ENCODE measurements at regions not wholly inside any gene's neighbourhood (a gene's known extent, or its start where the extent isn't known, plus 50 kb on each side); places are given as distances from the start of the nearest gene placed in this dataset.

DNA sequence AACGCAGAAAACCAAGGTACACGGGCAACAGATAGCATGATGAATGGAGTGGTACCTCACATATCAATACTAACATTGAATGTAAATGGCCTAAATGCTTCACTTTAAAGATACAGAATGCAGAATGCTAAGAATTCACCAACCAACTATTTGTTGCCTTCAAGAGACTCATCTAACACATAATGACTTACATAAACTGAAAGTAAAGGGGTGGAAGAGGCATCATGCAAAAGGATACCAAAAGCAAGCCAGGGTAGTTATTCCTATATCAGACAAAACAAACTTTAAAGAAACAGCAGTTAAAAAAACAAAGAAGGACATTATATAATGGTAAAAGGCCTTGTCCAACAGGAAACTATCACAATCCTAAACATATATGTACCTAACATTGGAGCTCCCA, 137.1 kb upstream of the APP start:
- no peak overlapping the region for H3K4me3 ChIP-seq (ENCODE audit: control insufficient read depth, low read depth, low read length)
- no peak for DNase-seq (ENCODE audit: low read depth)
- TF ChIP-seq, protein P1, sequence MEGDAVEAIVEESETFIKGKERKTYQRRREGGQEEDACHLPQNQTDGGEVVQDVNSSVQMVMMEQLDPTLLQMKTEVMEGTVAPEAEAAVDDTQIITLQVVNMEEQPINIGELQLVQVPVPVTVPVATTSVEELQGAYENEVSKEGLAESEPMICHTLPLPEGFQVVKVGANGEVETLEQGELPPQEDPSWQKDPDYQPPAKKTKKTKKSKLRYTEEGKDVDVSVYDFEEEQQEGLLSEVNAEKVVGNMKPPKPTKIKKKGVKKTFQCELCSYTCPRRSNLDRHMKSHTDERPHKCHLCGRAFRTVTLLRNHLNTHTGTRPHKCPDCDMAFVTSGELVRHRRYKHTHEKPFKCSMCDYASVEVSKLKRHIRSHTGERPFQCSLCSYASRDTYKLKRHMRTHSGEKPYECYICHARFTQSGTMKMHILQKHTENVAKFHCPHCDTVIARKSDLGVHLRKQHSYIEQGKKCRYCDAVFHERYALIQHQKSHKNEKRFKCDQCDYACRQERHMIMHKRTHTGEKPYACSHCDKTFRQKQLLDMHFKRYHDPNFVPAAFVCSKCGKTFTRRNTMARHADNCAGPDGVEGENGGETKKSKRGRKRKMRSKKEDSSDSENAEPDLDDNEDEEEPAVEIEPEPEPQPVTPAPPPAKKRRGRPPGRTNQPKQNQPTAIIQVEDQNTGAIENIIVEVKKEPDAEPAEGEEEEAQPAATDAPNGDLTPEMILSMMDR (IDR thresholded peaks at IDR 0.05; ENCODE audit: control insufficient read depth, insufficient read depth, low read depth, low read length, missing control alignments) = no peak

DNA sequence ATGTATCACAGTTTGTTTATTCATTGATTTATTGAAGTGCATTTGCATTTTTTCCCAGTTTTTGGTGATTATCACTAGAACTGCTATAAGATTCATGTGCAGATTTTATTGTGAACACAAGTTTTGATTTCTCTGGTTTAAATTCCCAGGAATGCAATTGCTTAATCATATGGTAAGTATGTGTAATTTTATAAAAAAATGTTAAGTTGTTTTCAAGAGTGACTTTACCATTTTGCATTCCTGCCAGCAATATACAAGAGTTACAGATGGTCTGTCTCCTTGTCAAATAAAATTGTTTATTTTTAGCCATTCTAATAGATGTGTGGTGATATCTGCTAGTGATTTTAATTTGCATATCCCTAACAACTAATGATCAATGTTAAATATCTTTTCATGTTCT, 127.3 kb upstream of the APP start:
- TF ChIP-seq, protein P1 (IDR thresholded peaks at IDR 0.05; ENCODE audit: control insufficient read depth, insufficient read depth, low read depth, low read length, missing control alignments) = no peak
- H3K4me3 ChIP-seq (ENCODE audit: control insufficient read depth, low read depth, low read length) = no peak overlapping the region
- no peak for DNase-seq (ENCODE audit: low read depth)

DNA sequence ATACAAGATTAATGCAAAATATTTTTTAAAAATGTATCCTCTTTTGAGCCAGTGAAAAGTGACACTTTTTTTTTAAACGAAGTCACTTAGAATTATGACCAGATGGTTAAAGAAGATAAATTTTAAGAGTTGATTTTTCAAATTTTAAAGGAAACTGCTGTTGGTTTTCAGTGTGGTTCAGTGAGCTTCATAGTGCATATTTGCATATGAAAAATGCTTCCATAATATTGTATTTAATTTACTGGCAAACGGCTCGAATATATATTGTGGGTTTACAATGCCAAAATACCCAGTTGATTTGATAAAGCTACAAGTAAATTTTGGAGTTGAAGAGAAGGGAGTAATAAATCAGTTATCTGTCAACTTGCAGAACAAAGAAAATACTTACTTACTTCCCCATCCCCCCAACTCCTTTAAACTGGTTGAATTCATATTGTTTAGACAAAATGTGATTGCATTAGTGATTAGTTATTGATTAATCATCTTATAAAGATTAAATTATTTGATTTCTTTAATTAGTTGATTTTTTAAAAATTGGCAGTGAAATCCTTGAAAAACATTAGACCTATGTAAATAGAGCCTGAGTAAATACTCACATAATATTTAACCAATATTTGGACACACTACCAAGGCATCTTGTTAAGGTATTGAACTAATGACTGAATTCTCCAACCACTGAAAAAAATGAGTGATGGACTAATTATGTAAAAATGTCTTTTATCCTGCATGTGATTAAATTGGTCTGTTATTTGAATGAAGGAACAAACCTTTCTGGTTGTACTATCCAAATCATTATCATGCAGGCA, 122.8 kb upstream of the APP start:
- H3K4me3 ChIP-seq (ENCODE audit: control insufficient read depth, low read depth, low read length) = no peak overlapping the region
- no peak for DNase-seq (ENCODE audit: low read depth)
- TF ChIP-seq, protein P1 (IDR thresholded peaks at IDR 0.05; ENCODE audit: control insufficient read depth, insufficient read depth, low read depth, low read length, missing control alignments) = no peak

DNA sequence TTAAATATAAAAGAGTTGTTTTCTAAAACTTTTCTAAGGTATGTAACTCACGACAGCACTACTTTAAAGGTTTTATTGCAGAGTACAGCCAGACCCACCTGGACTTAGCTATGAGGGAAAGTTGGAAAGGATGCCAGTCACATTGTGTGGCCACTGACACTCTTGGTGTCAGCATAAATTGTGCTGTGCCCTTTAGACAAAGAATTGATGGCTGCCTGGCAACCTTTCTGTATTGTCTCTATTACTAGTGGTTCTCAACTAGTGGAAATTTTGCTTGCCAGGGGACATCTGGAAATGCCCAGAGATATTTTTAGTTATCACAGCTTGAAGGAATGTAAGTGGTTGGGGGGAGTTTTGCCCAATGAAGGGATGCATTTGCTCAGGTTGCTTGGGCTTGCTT, 117.5 kb upstream of the APP start:
- TF ChIP-seq, protein P1 (IDR thresholded peaks at IDR 0.05; ENCODE audit: control insufficient read depth, insufficient read depth, low read depth, low read length, missing control alignments) = no peak
- no peak for DNase-seq (ENCODE audit: low read depth)

DNA sequence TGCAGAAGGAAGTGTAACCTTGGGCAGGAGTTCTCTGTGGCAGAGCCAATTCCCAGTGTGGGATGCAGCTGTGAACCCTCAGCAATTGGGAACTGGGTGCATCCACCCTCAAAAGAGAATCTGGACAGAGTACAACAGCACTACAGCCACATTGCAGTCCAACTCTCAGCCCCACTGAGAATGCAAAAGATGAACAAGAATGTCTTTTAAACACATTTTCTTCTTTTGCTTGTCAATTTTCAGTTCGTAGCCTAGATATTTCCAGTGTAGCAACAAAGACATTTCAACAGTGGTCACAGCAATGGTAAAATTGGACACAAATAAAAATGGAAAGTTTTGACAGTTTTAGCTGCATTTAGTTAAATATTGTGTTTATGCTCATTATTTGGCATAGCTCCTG, 114.0 kb upstream of the APP start:
- TF ChIP-seq, protein P1 (IDR thresholded peaks at IDR 0.05; ENCODE audit: control insufficient read depth, insufficient read depth, low read depth, low read length, missing control alignments) = no peak
- no peak for DNase-seq (ENCODE audit: low read depth)
- no peak overlapping the region for H3K4me3 ChIP-seq (ENCODE audit: control insufficient read depth, low read depth, low read length)

More for the DNA sequence above, 117.5 kb upstream of the APP start:
- no peak overlapping the region for H3K4me3 ChIP-seq (ENCODE audit: control insufficient read depth, low read depth, low read length)

DNA sequence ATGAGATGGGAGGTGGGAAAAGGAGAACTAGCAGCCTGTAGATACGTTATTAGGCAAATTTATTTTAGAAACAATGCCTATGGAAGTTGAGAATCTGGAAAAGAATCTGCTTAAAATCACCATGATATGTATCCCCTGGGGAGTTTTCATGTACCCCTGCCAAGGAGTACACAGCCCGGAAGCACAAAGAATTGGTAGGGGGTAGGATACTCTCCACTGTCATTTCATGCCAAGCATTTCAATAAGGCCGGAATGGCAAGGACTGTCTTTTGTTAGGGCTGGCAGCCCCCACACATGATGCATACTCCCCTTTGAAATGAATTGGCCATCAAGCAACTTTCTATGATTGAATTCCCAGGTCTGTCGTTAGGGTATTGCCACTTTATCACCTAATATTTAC, 111.5 kb upstream of the APP start:
- DNase-seq (ENCODE audit: low read depth) = no peak
- no peak overlapping the region for H3K4me3 ChIP-seq (ENCODE audit: control insufficient read depth, low read depth, low read length)
- TF ChIP-seq, protein P1 (IDR thresholded peaks at IDR 0.05; ENCODE audit: control insufficient read depth, insufficient read depth, low read depth, low read length, missing control alignments) = no peak
